Cerebellar cortex (tissue), 1 donor: ENCODE measurements at regions not wholly inside any gene's neighbourhood (a gene's known extent, or its start where the extent isn't known, plus 50 kb on each side); places are given as distances from the start of the nearest gene placed in this dataset.
"Not testable (repeated sequence)": the region's sequence is repeated elsewhere in the genome, so short reads cannot be mapped to it uniquely, and the experiment has no call there.

Experiments used
- DNase-seq: peaks from one replicate; pipeline ENCODE4 v3.0.0-alpha.2; 2015; ENCODE audit warnings: low spot score

DNA sequence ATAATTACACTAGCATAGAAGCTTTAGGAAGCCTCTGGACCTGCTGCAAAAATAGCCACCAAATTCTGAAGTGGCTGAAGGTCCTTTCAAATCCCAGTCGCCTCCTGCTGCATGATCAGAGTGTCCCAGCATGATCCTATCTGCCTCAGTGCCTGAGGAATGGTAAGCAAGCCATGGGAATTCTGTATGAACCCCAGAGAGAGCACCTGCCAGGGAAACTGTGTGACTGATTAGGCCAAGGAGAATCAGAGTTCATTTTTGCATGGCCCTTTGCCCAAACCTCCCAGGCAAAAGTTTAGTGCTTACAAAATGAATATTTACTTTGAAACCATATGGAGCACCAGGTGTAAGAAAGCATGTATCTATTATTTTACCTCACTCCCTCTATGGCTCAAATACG, 221.4 kb downstream of the ARL4C start:
- DNase-seq: no peak

DNA sequence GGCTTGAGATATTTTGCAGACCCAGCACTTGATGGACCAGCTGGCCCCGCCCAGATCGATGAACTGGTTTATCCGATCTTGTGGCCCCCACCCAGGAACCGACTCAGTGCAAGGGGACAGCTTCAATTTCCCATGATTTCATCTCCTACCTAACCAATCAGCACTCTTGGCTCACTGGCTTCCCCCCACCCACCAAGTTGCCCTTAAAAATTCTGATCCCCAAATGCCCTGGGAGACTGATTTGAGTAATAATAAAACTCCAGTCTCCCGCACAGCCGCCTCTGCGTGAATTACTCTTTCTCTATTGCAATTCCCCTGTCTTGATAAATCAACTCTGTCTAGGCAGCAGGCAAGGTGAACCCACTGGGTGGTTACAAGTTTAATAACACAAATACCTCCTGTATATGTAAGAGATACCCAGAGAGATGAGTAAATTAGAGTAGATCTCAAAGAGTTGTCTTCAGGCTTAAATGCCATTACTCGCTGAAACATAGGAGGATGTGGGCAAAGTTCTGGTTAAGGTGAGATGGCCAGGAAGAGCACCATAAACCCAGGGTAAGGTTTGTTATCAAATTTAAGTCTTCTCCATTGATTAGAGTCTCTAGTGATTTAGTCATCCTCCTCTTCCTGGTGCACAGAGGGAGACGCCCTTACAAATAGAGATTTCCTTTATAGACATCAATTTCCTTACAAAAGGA, 222.8 kb downstream of the ARL4C start:
- no peak for DNase-seq

DNA sequence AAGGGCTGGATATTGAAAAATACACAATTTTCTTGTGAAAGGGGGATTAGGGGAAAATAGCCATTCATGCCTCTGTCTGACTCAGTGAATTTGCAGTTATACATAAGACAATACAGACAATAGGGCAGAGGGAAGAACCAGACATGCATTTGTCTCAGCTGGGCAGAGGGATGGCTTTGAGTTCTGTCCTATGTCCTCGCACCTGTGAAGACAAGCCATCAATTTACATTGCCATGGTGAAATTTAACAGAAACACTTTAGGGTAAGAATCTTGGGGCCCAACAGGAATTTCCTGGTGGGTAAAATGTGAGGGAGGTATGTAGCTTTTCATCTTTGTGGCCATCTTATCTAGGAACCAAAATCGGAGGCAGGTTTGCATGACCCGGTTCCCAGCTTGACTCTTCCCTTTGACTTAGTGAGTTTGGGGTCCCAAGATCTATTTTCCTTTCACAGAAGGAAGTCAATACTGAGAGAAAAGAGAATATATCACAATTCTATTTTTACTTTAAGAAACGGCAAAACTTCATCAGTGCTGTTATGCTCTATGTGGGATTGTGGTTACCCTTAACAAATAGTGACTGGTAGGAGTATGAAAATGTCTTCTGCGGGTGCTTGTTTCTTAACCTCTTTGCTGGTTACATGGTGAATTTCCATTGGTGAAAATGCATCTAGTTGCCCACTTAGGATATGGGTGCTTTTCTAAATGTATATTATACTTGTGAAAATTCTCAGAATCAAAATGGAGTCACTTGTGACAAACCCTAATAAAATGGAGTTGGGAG, 221.8 kb downstream of the SPP2 start:
- DNase-seq: no peak

DNA sequence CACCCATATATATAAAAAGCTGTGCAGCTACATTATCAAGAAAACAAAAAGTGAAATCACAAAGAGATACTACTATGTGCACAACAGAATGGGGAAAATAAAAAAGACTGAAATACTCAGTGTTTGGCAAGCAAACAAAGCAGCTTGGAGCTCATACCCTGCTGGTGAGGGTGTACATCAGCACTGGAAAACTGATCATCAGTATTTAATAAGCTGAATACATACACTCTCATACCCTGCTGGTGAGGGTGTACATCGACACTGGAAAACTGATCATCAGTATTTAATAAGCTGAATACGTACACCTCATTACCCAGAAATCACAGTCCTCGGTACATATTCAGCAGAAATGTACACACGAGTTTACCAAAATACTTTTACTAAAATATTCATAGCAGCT, 220.8 kb downstream of the SPP2 start:
- no peak for DNase-seq

DNA sequence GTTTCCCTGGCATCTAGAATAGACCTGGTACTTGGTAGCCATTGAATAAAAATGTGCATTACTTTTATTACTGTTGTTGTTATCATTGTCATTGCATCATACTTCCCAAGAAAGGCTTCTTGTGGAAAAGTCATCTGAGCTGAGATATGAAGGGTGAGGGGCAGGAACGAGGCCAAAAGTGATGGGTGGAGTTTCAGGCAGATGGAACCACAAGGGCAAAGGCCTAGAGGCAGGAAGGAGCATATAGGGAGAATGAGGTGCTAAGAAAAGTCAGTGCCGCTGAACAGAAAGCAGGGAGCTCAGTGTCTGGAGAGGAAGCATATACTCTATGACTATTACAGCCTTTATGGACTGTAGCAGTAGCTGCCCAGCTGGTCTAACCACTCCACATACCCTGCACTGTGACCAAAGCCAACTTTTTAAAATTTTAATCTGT, 219.3 kb downstream of the SPP2 start:
- no peak for DNase-seq

DNA sequence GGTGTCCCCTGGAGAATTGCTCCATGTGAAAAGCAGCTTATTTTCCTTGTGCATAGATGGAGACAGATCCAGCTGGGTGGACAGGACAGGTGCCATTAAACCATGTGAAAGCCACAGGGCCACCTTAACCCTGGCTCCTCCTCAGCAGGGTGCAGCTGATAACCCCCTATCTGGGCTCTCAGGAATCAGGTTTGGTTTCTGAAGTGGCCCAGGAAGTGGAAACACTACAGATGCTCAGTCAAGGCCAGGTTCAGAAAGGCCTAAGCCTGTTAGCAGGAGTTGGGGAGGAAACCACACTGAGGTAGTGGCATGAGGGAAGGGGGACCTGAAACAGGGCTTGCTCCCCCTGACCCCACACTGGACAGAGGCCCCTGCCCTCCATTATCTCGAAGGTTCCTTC, 217.0 kb downstream of the SPP2 start:
- no peak for DNase-seq

DNA sequence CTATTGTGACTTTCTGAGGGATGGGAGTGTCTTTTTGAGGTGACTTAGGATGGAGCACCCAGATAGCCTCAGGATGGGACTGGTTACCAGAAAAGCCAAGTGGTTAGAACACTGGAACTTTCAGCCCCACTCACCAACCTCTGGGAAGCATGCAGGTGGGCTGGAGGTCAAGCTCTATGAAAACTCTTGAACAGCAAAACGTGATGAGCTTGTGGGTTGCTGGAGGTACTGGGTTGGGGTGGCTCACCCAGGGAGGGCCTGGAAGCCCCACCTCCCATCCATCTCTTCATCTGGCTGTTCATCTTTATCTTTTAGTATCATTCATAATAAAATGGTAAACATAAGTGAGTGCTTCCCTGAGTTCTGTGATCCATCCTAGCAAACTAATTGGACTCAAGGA, 216.4 kb downstream of the SPP2 start:
- no peak for DNase-seq

DNA sequence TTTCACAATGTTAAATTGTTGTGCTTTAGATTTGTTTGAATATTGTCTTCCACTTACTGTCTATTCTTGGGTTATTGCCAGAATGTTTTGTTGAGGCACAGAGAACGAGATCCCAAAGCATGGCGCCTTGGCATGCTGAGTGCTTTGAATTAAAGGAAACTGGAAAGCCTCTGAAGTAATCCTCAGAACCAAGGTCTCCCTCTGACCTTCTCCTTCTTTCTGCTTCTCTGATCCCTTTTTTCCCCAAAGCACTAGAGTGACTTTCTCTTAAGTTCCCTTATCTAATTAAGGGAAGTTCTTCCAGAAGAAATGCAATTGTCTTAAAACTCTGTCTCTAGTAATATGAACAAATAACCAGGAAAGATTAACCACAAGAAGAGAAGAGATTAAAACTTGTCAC, 214.7 kb downstream of the SPP2 start:
- DNase-seq: no peak

DNA sequence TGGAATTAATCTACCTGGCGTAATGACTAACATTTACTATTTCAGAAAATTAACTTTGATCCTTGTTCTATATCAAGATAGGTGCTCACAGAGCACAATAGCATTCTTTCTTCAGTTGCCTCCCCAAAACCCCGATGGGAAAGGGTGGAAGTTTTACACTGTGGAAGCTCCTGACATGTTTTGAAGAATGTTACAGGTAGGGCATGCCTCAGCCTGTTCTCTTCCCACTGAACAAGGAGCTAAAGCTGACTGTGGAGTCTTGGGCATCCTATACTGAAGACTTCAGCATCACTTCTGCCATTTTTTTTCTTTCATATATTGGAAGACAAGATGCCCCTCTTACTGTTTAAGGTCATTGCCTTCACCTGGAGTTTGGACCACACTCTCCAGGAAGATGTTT, 211.2 kb downstream of the SPP2 start:
- no peak for DNase-seq

DNA sequence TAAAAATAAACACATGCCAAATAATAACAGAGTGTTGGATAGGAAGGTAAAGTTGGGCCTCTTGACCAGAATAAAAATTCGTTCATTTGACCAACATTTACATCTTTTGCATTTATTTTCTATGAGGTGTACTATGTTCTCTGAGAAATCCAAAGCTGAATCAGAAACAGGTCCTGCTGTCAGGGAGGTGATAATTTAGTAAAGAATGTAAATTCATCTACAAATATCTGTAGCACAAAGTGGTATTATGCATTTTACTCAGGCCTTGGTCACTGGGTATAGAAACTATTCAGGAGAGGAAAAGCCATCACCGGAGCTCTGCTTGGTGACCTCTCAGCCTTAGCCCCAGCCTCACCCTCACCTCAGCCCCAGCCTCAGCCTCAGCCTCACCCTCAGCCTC, 208.9 kb downstream of the SPP2 start:
- DNase-seq: no peak

DNA sequence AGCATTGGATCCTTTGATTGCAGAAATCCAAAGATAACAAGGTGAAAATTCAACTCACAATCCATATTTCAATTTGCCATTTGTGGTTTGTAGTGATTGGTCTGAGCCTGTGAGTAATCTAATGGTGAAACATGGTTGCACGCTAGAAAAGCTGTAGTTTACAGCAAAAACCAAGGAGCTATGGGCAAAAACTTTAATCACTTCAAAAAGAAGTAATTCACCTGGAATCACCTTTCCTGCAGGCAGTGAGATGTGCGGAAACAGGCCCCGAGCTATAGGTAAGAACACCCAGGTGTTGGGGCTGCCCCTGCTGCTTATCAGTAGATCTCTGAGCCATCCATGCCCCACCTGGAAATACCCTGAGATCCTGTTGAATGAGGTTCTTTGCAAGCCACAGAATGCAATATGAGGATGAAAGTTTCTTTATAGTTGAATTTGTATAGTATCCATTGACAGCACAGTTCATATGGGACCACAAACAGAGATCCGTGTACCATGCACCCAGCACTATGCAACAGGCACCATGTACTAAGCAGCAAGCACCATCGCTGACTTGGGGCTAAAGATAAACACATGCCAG, 208.2 kb downstream of the SPP2 start:
- no peak for DNase-seq

DNA sequence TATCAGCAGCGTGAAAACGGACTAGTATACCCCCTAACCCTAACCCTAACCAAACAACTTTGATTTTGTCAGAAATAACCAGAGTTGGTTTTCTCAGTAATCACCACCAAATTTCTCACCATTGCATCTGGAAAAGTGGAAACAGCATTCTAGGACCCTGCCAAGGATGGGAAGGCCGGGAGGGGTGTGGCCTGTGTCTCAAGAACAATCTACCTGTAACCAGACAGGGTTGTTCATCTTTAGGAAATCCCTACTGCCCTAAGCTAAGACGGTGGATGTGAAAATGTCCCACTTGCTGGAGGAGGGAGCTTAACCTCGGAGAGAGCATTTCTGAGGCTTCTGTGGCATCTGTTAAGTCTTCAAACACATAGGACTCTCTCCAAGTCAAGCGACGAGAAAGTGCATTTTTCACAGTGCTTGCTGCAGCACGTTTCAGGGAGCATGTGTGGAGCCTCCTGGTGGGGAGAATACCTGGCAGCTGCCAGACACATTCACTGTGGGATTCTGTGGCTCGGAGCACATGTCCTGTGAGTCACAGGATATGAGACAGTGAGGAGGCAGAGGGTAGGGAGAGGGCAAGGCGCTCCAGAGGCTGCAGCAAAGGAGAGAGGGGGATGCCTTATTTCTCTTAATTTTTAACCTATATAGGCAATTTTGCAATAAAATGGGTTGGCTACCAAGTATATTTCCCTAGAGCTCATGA, 207.5 kb downstream of the SPP2 start:
- DNase-seq: peak; percentile 91

DNA sequence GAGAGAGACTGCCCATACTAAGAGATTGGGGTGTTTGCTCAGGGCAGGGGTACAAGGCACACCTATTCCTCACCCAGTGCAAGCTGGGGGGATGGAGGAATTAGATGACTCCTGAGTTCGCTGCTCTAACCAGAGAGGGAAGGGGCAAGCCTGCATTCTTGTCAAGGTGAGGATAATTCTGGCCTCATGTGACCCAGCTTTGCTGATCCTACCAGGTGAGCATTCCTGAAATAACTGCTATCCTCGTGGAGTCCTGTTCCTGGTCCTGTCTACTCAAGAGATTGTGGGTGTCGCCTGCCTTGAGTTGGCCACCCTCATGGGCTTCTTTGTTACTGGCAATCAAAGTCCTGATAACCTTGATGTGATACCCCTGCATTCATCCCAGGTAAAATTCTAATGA, 206.0 kb downstream of the SPP2 start:
- DNase-seq: no peak

DNA sequence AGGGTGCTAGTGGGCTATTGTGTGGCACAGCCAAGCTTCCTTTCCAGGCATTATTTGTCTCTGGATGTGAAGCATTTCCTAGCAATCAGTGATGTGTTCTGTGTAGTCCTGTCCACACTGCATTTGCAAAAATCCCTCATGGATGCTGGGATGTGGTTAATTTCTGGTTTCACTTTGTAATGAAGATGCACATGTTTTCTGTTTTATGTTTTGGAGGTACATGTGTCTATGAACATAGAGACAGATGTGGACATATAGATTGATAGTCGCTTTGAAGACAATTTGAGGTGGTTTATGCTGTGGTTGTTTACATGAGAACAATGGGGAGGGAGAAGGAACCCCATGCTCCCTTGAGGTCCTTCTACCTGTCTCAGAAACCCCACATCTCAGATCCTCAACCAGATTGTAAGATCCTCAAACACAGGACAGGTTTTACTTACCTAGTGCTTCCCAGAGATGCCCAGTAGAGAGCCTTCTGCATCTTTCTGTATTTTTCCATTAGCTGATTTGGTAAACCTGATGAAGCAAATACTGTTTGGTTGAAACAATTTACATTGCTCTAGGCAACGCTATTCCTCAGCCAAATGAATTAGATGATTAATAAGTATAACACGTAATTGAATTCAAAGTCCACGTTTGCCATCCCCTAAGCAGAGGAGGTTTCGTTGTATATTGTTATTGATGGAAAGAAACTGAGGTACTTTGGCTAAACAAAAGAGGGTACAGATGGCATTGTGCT, 204.4 kb downstream of the SPP2 start:
- DNase-seq: no peak

DNA sequence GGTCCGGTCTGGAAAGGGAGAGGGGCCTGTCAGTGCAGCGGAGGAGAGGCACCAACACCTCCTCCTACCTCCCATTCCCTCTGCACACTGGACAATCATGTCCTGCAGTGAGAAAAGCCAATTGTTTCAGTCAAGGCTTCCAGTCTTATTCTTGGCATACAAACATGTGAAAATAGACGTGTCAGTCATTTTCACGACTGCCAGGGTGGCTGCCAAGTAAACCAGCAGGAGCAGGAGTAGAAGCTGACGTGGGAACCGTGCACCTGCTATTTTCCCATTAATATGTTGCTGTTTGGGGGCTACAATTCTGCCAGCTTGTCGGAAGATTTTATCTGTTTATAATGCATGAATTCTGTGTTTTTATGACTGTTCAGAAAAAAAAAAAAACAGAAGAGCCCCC, 202.3 kb downstream of the SPP2 start:
- DNase-seq: peak; percentile 38

DNA sequence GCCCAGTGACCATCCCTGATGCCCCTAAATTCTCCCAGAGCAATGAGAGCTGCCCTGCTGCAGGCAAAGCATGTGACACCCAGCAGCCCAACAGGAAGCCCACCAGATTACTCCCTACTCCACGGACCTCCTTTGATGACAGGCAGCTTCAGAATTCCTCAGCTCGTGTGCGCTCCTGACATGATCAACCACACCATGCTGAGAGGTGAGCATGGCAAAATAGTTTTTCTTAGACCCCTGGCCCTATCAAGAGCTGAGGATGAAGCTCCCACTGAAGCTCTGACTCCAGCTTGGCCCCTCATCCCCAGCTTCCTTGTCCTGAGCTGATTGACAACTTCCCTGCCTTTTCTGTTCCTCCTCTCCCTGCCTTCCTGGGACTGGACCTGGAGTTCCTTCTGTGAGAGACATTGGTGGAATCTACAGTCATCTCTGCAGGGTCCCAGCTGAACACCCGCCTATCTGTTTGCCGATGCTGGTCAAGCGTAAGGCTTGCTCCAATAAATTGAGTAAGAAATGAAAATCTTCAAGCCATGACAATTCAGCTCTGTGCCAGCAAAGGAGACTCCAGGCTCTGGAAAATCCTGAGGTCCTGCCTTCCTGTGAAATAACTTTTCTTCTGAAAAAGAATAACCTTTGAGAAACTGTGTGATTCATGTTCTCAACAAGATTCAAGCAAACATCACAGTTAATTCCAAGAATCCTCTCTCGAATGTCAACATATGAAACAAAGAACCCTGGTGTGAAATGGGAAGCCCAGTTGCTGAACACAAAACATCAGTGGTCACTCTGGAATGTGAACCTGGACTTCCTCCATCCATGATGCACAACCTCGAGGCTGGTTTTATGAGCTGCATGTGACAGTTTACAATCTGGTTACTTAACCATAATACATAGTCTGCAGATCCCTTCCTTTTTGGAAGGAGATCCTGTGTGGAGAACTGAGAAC, 201.1 kb downstream of the SPP2 start:
- peak; percentile 18 for DNase-seq

DNA sequence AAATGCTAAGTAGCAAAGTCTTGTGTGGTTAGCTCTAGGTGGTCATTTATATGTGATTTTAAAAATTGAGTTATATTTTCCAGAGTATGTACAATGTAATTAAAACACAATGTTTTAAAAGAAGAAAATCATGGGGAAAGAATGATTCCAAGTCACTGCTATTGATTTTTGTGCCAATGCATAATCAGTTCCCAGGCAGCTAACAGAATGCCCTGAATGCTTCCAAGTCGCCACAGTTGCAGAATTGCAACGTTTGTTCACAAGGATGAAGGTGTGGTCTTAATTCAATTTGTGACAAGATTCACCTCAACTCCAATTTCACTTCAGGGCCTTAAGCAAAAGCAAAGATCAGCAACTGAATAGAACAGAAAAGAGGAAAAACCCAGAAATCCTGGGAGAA, 200.4 kb downstream of the SPP2 start:
- no peak for DNase-seq

DNA sequence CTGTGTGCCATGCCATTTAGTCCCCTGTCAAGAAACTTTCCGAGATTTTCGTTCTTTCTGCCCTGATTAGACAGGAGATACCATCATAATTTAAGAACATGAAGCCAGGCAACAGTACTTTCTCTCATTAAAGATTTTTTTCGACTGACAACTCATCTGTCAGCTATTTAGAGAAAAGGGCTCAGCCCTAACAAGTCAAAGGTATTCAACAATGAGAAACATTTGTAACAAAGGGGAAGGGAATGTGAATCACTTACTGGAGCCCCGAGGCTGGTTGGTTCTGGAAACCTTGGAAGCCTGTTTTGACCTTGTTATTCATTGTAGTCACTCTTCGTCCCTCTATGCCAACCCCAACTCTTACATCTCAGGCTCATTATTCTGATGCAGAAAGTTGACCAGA, 199.4 kb downstream of the SPP2 start:
- peak; percentile 18 for DNase-seq

DNA sequence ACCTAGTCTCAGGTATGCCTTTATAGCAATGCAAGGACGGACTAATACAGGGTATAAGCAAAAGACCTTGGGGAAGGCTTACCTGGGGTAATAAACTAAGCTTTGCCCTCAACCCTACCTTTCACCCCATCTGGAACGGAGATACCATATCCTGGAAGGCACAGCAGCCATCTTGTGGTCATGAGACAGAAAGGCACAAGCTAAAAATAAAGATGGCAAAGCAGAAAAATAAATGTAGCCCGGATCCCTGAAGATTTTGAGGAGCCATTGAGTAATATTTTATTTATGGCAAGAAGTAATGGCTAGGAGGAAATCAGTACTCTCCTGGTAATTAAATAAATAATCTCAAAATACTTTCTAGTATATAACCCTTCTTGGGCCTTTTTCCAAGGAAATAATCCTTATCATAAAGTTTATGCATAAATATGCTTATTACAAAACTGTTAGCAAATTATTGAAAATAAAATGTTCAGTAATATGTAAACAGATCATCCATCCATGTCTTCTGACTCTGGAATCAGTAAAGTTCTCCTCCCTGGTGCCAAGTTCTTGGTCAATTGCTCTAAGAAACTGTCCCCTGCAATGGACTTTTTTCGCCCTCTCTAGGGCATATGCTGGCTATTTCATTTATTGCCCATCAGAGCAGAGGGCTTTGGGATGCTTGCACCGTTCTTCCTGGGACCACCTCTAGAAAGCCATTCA, 198.7 kb downstream of the SPP2 start:
- DNase-seq: no peak

DNA sequence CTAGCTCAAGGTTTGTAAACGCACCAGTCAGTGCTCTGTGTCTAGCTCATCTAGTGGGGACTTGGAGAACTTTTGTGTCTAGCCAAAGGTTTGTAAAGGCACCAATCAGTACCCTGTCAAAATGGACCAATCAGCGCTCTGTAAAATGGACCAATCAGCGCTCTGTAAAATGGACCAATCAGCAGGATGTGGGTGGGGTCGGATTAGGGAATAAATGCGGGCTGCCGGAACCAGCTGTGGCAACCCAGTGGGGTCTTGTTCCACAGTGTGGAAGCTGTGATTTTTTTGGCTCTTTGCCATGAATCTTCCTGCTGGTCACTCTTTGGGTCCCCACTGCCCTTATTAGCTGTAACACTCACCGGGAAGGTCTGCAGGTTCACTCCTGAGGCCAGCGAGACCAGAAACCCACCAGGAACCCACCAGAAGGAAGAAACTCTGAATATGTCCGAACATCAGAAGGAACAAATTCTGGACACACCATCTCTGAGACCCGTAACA, 197.8 kb downstream of the SPP2 start:
- not testable (repeated sequence) for DNase-seq
